HG03565 (cell line): ENCODE measurements at regions not wholly inside any gene's neighbourhood (a gene's known extent, or its start where the extent isn't known, plus 50 kb on each side); places are given as distances from the start of the nearest gene placed in this dataset.

Source experiments
- ATAC-seq: cut with Tn5 transposase; IDR thresholded peaks from one replicate; pipeline ENCODE4 v1.9.1; 2021; ENCODE audit warnings: mild to moderate bottlenecking, moderate library complexity; ENCODE audit not compliant: unreplicated experiment

DNA sequence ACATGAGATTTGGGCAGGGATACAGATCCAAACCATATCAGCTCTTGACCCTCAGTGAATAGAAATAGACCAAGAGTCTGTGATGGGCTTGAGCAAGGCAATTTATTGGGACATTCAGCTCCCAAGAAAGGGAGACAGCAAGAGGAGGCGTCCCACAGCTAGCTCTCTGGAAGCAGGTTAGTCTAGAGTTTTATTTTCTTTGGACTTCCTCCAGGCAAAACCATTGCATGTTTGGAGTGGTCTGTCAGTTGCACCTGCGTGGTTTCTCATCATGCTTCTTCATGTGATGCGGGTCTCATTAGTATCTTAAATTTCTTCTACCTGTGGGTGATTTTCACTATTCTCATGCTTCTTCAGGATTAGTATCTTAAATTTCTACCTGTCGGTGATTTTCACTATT lies 1530.6 kb downstream of the PLA2G4A start:
- no peak for ATAC-seq

DNA sequence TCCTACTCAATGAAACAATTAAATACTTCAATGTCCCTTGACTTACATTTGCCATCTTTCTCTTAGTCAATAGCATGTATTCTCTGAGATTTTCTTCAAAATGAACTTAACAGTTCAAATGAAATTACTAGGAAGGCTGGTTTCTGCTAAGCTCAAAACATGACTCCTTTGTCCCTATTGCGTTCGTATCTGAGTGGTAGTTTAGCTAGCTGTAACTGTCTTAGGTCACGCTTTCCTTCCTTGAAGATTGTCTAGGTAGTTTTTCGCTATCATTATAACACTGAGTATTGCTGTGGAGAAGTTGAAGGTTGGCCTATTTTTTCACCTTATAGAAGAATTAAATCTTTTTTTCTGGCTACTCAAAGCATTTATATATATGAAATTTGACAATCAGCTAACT lies 1535.2 kb downstream of the PLA2G4A start:
- ATAC-seq: no peak

DNA sequence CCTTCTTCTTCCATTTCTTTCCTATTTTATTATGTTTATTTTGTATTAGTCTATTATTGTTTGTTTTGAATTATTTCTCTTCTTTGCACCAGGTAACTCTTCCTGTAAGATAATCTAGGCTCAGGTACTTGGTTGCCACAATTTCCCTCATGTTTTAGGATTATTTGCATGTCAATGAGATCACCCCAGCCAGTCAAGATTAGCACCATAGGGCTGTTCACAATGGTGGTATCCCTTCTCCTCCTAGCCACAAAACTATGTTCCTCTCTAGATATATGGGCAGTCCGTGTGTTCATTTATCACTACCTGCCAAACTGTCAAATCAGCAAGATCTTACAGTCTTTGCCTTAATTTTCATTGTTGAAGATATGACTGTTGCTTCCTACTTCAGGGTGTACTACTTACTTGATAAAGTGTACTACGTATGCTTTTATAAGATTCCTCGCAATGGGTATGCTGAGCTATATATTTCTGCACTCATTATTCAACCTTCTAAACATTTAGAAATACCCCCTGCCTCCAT lies 1536.2 kb downstream of the PLA2G4A start:
- ATAC-seq: no peak

DNA sequence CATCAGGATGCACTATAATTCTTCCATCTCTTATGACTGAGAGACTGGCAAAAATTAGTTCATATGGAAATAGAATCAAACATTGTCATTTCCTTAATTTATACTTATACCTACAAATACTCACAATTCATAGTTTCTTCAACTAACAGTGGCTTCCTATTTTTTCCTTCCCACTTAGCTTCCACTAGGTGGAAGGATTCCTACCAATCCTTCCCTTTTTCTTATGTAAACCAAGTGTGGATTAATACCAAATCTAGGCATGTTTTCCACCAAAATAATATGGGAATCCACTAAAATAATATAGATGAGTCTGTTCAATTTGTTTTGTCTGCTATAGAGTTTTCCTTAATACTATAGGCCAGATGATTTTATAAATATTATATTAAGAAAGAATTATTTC lies 1537.1 kb downstream of the PLA2G4A start:
- ATAC-seq: no peak

DNA sequence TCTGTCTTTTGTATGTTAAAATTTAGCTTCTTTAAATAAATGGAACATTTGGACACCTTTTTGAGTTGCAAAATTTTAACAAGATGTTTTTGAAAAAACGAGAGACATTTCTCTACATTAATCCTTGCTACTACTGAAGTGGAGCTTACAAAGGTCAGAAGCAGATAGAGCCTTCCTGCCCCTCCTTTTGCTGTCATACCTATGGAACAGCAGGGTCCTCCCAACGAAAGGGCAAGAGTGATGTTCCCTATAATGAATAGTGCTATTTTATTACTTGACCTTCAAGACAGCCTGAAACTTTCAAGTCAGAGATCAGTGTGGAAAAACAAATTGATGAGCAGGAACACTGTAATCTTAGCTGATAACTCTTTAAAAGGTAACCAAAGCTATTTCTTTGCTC lies 1538.9 kb downstream of the PLA2G4A start:
- ATAC-seq: no peak

DNA sequence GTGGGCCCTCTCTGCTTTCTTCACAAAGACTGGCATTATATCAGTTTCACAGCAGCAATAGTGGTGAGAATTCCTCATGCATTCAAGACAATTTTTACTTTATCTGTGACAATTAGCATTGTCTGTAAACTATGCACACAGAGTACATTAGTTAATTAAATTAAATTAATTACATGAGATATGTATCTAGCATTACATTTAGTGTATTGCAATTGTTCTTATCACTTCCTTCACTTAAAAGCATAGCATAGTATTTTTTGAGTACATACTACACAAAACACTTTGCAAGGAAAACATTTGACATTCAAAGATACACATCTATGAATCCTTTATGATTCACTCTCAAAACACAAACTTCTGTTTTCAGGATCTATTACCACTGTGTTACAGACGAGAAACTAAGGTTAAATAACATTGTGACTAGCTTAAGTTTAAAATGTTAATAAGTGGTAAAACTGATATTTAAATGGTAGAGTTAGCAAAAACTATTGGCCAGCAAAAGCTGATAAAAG lies 1542.6 kb downstream of the PLA2G4A start:
- no peak for ATAC-seq

DNA sequence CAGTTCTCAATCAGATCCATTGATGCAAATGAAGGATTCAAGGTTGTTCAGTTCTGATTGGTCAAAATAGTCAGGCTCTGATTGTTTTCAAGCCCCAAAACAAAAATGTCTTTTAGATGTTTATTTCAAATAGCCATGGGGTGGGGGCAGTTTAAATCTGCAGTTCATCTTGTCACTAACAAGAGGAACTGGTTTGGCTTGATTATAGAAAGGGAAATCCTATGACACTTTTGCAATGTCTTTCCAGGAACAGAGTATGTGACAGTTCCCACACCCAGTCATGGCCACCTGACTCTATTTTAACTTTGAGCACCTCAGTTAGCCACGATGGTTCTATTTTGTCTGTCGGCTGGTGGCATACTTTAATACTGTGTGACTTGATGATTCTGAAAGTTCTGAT lies 1544.1 kb downstream of the PLA2G4A start:
- no peak for ATAC-seq

DNA sequence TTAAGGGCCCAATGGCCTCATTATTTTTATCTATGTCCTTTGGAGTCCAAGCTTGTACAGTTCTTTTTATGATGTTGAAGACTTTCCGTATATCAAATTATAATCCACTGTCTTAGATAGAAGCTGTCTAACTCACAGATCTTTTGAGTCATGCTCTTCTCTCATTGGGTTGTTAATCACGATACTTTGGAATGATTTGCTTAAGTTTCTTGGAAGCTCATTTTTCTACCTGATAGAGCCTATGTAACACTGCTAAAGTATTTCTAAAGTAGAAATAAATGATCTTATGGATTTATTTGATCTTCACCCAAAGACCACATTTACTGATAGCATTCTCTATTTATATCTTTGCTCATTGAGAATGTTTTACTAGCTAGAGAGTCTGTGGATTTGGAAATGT lies 1554.1 kb downstream of the PLA2G4A start:
- no peak for ATAC-seq

DNA sequence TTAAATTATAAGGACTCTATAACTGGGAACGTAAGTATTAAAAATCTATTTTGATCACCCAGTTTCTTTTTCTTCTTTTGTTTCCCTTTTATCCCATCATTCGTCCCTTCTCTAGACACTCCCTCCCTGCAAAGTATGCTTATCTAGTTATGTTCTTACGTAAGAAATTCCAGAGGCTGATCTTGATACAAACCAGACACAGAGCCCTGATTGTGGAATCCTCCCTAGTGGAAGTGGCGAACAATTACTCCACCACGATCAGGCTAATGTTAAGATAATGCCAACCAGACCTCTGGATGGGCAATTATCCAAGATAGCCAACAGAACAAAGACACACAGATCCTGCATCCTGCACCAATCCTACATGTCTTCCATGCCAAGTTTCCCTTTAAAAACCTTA lies 1557.4 kb downstream of the PLA2G4A start:
- ATAC-seq: no peak

DNA sequence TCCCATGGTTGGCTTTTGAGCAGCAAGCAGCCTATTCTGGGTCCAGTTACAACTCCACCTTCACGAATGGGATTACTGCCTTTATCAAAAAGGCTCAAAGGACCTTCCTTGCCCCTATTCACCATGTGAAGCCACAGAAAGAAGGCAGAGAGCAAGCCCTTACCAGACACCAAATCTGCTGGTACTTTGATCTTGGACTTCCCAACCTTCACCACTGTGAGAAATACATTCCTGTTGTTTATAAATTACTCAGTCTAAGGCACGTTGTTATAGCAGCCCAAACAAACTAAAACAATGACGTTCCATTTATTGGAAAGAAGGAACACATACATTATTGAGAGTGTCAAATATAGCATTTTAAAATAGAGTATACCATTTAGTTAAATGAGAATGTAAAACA lies 1557.9 kb downstream of the PLA2G4A start:
- ATAC-seq: no peak

DNA sequence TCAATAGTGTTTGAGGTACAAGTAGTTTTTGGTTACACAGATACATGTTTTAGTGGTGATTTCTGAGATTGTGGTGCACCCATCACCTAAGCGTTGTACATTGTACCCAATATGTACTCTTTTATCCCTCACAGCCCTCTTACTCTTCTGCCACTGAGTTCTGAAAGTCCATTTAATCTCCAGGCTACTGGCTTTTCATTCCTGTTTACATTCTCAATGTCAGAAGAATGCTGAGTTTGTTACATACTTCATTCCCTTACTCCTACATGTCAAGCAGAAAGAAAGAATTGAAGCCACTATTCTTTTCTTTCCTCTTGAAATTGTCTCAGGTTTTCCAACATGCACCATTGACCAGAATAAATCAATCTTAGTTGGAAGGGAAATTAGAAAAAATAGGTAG lies 1565.9 kb downstream of the PLA2G4A start:
- ATAC-seq: no peak

DNA sequence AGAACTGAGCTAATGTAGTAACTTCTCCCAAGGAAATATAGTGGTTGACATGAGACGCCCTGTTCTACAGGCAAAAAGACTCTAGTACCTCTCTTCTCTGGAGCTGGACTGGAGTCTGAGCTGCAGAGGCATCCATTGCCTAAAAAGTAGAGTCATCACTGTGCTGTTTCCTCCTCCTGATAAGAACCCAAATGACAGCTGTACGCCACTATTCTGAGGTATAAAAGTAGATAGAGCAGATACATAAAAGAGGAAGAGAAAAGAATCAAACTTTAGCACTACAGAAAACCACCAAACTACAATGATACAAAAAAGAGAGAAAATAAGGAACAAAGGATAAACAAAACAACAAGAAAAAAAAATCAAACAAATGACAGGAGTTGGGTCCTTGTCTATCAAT lies 1568.8 kb downstream of the PLA2G4A start:
- ATAC-seq: no peak

DNA sequence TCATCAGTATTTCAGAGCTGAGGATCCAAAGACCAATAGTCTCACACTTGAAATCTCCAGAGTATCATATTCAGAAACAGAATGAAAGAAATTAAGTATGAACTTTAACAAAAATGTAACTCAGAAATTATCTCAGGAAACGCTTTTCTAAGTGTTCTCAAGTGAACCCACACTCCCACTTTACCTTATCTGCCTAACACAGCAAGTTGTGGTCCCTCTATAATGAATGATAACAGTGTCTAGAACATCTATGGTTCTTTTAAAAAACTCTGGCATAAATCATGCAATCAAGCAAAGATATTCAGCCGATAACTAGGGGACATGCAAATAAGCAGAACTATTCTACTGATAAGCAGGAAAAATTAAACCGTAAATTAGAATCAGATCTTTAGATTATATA lies 1574.2 kb downstream of the PLA2G4A start:
- ATAC-seq: no peak

DNA sequence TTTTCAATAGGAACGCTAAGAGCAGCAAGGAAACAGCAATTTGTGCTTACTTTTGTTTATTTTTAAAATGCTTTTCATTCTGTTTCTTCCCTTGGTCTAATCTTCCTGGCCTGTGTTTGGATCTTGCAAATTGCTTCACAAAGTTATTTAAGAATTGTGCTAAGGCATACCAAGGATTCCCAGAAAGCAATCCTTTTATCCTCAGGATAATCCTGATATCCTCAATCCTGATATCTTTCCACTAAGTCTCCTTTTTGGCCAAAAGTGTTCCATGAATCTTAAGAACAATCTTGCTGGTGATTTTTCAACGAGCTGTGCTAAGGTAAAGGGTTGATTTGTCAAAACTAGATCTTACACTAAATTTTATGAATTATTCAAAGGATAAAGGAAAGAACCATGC lies 1577.9 kb downstream of the PLA2G4A start:
- ATAC-seq: no peak

DNA sequence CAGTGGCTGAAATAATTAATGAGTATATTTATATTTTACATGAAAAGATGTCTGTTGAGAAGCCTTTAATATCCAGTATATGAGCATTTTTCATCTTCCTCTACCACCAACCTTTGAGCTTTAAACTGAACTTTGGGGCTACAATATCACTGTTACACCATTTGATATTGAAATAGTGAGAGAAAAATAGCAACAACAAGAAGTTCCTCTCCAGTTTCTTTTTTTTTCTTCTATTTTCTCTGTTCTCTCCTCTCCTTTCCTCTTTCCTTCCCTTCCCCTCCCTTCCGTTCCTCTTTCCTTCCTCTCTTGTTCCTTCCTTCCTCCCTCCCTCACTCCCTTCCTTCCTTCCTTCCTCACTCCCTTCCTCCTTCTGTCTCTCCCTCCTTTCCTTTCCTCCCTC lies 1591.4 kb downstream of the PLA2G4A start:
- ATAC-seq: no peak

DNA sequence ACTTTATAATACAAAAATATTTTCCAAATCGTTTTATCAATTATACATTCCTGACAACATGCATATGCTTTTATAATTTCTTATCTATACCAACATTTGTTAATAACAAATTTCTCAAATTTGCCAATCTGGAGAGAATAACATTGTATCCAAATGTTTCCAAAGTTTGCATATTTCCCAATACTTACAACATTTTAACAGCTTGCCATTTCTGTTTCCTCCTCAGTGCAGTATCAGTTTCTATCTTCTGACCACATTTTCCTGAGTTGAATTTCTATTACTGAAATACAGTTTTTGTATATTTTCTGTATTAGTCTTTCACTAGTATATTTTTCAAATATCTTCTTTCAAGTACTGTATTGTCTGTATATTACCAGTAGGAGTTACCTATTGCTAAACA lies 1594.3 kb downstream of the PLA2G4A start:
- ATAC-seq: no peak

DNA sequence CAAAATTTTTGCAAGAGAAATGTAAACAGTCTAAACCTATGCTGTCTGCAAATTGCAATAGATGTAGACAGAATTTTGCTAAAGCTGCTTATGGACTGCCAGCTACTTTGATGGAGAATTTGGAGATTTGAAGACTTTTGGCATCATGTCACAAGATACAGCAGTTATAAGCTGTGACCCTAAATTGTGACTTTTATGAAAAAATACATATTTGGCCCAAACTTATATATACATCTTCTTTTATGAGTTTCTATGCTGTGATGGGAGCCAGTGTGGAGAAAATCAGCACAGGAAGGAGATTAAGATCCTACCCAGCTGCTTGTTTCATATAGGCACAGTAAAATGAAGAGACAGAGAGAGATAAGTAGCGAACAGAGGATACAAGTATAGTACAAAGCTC lies 1595.4 kb downstream of the PLA2G4A start:
- no peak for ATAC-seq

DNA sequence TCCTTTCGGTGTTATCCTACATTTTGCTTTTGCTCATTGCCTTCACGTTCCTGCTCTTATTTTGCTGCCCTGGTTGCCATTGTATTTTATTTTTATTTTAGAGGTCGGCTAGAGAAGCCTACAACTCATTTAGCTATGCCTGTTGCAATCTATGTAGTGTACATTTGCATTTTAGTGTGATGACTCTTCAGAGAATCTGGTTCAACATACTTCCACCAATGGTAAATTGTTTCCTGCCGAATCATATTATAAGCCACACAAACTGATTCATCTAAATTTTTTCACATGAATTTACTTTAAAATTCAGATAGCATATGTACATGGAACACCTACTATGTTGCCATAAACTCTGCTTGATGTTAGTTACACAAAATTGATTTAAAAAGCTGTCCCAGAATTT lies 1596.9 kb downstream of the PLA2G4A start:
- ATAC-seq: no peak

DNA sequence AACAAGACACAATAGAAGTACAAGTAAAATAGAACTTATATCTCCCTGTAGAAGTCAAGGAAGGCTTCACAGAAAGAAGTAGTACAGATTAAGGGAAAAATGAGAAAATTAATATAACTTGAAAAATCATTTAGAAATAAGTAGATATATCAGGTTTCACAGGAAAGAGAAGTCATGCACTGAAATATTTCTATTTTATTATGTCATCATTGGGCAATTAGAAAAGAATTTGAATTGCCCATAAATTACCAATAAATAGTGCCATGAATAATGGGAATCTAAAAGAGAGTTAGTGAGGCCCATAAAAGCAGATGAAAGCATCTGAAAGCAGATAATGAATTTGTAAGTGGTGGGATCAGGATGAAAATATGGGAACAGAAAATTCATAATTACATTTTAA lies 1597.8 kb downstream of the PLA2G4A start:
- ATAC-seq: no peak

DNA sequence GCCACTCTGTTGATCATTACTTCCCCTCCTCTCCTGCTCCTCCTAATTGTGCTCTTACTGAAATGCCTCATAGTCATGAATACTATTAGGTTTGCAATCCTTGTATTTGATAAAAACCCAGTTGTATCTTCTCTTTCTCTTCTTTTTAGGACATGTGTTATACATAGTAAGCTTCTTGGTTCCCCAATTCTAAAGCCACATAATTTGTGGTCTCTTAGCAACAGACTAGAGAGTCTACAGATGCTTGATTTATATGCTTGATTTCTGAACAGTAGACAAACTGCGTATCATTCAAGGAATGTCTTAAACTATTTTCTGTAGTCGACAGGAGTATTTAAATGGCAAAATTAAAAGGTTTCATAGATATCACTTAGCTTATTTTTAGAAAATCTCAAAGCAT lies 1598.9 kb downstream of the PLA2G4A start:
- ATAC-seq: no peak

DNA sequence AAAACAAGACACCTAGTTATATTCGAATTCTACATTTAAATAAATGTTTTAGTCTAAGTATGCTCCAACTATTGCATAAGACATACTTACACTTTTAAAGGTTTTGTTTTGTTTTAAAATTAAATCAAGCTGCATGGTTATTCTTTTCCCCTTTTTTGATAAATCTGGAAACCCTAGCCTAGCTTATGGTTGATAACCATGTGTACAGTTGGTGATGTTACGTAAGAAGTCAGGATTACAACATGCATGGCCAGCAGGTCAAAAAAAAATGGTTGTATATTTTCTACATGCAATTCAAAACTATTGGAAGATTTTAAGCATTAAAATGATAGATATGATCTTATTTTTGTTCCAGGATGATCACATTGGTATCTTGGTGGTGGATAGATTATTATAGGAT lies 1600.6 kb downstream of the PLA2G4A start:
- no peak for ATAC-seq

DNA sequence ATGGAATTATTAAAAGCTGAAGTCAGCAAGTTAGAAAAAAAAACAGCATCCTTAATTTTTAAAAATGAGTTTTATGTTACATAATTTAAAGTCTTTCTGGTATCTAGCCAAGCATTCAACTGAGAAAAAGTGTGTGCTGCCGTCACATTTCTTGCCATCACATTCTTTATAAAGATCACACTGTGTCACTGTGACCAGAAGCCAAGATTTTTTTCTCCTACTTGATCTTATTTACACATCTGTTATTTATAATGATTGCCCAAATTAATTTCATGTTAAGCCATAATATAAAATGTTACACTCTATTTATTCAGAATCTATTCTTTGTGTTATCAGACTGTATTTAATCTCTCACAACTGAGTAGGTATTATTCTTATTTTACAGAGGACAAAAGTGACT lies 1603.7 kb downstream of the PLA2G4A start:
- ATAC-seq: no peak

DNA sequence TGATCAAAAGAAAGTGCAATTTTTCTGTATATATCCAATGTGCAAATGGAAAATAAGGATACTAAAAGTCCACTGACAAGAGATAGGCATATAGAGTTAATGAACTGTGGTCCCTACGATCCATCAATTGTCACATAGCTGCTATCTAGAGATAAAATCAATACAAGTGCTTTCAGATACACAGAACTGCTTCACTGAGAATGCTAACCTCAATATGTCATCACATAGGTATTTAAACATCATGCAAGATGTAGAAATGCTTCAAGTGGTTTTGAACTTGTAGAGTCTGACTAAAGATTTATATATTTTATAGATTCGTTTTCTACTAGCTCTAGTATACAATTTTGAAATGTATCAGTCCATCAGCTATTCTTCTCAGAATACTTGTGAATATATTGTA lies 1604.7 kb downstream of the PLA2G4A start:
- ATAC-seq: no peak

DNA sequence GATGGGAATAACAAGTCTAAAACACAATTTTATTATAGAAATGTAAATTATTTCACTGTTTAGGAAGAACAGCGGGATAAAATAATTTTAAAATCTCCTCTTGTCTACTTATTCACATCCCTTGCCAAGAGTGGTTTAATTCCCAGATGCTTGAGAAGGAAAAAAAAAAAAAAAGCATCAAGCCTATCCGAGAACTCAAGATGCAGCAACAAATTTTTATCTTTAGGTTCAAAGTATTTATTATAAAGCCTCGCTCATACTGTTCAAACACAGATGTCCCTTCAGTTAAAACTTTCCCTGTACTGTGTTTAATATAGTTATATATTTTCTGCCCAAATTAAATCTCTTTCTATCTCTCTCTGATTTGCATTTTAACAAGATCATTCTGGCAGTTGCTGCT lies 1615.8 kb downstream of the PLA2G4A start:
- no peak for ATAC-seq
